ENCODE measurements at regions not wholly inside any gene's neighbourhood (a gene's known extent, or its start where the extent isn't known, plus 50 kb on each side); places are given as distances from the start of the nearest gene placed in this dataset.

DNA sequence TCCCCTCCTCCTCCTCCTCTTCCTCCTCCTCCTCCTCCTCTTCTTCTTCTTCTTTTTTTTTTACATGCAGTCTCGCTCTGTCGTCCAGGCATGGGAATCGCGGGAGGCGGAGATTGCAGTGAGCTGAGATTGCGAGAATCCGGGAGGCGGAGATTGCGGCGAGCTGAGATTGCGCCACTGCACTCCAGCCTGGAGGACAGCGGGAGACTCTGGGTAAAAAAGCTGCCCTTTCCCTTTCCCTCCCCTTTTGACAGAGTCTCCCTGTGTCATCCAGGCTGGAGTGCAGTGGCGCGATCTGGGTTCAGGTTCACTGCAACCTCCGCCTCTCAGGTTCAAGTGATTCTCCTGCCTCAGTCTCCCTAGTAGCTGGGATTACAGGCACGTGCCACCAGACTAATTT, 168.1 kb upstream of the MALRD1 start:
- TF ChIP-seq CTCF (IDR thresholded peaks at IDR 0.05; ENCODE audit: poor library complexity, severe bottlenecking) = no peak
- no peak for TF ChIP-seq MXI1 (conservative IDR thresholded peaks at IDR 0.05; ENCODE audit: poor library complexity, severe bottlenecking)
- TF ChIP-seq SMC3 (conservative IDR thresholded peaks at IDR 0.05; ENCODE audit: poor library complexity) = no peak
